AG10803 (cell line): ENCODE measurements at regions not wholly inside any gene's neighbourhood (a gene's known extent, or its start where the extent isn't known, plus 50 kb on each side); places are given as distances from the start of the nearest gene placed in this dataset.

Experiments
- DNase-seq: peaks from one replicate; pipeline ENCODE4 v3.0.0; 2010; ENCODE audit warnings: low read depth
- H3K4me3 ChIP-seq: 2 replicates; pipeline ENCODE4 v1.5.1; 2011; ENCODE audit warnings: mild to moderate bottlenecking, low read length, control low read depth
- CTCF ChIP-seq: conservative IDR thresholded peaks from 2 replicates; pipeline ENCODE4 v1.5.1; 2011; ENCODE audit warnings: mild to moderate bottlenecking, low read length, control low read depth, inconsistent platforms

DNA sequence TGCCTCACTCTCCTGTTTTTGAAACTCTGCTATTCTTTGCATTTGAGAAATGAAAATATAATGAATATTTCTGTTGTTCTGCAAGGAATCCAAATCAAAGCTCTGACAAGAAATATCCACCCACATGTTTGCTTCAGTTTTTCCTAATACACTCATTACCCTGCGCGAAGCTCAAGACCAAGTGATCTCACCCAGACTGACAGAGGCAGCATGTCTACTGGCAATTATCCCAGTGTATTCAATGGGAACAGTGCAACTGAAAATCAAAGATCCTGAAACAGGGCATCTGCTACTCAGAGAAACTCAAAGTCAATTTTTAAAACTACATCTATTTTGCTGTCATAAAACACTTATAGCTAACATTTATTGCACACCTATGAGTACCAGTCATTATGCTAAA, 321.0 kb upstream of the LRRC7 start:
- H3K4me3 ChIP-seq, result no peak overlapping the region
- no peak for TF ChIP-seq CTCF
- DNase-seq, result no peak

- DNase-seq, result no peak
- TF ChIP-seq CTCF, result no peak
- H3K4me3 ChIP-seq, result no peak overlapping the region
Measured at GRCh38 chr1:69252696-69253095, 315.0 kb upstream of the LRRC7 start.

- H3K4me3 ChIP-seq, result no peak overlapping the region
- no peak for TF ChIP-seq CTCF
- no peak for DNase-seq
Measured at GRCh38 chr1:69256036-69256435, 311.7 kb upstream of the LRRC7 start.

DNA sequence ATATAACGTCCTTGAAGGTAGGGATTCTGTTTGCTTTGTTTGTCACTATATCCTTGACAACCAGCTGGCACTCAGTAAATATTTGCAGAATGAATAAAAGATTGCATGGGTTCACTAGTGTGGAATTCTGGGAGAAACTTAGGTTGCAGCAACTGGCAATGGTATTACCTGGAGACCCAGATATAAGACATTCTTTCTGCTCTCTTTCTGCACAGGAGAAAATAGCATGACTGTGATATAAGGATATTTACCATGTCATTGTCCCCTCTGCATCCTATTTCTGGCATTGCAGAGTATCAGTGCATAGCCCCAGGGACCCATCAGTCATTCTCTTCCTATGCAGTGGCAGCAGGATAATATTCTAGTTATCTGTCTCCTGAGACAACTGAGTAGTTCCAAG, 308.9 kb upstream of the LRRC7 start:
- no peak for DNase-seq
- no peak overlapping the region for H3K4me3 ChIP-seq
- no peak for TF ChIP-seq CTCF

DNA sequence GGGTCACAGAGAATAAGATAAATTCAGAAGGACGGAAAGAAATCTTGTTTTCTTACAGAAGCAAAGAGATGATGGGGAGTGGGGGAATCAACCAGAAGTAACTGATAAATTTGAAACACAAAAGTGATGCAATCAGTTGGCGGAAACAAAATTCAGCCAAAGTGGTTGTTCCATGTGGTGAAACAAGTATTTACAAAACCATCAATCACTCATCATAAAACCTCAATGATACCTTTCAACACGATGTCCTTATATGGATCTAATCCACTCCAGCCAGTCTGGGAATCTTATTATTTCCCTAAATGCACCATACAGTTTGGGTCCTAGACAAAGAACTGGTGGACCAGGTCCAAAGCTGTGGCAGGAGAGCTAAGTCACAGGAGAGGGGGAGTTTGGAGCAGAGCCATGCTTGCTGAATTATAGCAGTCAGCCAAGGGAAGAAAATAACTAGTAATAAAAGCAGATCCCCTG, 303.8 kb upstream of the LRRC7 start:
- no peak for TF ChIP-seq CTCF
- no peak for DNase-seq
- no peak overlapping the region for H3K4me3 ChIP-seq

- no peak for TF ChIP-seq CTCF
- no peak for DNase-seq
- H3K4me3 ChIP-seq, result no peak overlapping the region
Measured at GRCh38 chr1:69269491-69269890, 298.2 kb upstream of the LRRC7 start.

GRCh38 chr1:69271587-69272125, 296.1 kb upstream of the LRRC7 start:
- no peak for DNase-seq
- H3K4me3 ChIP-seq, result no peak overlapping the region
- no peak for TF ChIP-seq CTCF
